ENCODE measurements at regions not wholly inside any gene's neighbourhood (a gene's known extent, or its start where the extent isn't known, plus 50 kb on each side); places are given as distances from the start of the nearest gene placed in this dataset.

GRCh38 chr10:23613900-23614299 lies 175.0 kb downstream of the OTUD1 start:
- TF ChIP-seq ZNF501 (tag by site-specific recombination; IDR thresholded peaks at IDR 0.05) (no peak), CTCF (tag by site-specific recombination; IDR thresholded peaks at IDR 0.05) (no peak)

All from HEK293 (cell line).